BJ (cell line): ENCODE measurements at regions not wholly inside any gene's neighbourhood (a gene's known extent, or its start where the extent isn't known, plus 50 kb on each side); places are given as distances from the start of the nearest gene placed in this dataset.

Experiments
- CTCF ChIA-PET: fragments of 350-600 bp; formaldehyde crosslinking; extraction: SDS; loops from one replicate; lab custom pipeline; 2021; ENCODE audit warnings: antibody characterized with exemption, inconsistent platforms; lab: Yijun Ruan, JAX
- POLR2A ChIA-PET: fragments of 300-600 bp; sonication (Branson Sonifier 250); formaldehyde crosslinking; extraction: SDS; loops from one replicate; lab custom pipeline; 2021; ENCODE audit warnings: antibody characterized with exemption; lab: Charles Lee
- DNase-seq: peaks from one replicate; pipeline ENCODE4 v3.0.0-alpha.2; 2011; ENCODE audit warnings: low read depth
- H3K27me3 ChIP-seq: 2 replicates; pipeline ENCODE4 v1.6.0; 2011; ENCODE audit warnings: low read length; ENCODE audit not compliant: control insufficient read depth, insufficient read depth
- H3K36me3 ChIP-seq: 2 replicates; pipeline ENCODE4 v1.5.1; 2011; ENCODE audit warnings: low read length; ENCODE audit not compliant: control insufficient read depth, insufficient read depth
- H3K4me3 ChIP-seq: 2 replicates; pipeline ENCODE4 v1.5.1; 2011; ENCODE audit warnings: low read depth, mild to moderate bottlenecking, control low read depth, low read length
- CTCF ChIP-seq: IDR thresholded peaks from 2 replicates; pipeline ENCODE4 v1.5.1; 2011; ENCODE audit warnings: low read depth, mild to moderate bottlenecking, control low read depth, inconsistent platforms, low read length, moderate library complexity; ENCODE audit not compliant: insufficient read depth

GRCh38 chr10:33092596-33092995 lies 134.6 kb upstream of the ITGB1 start:
- H3K27me3 ChIP-seq: no peaks in the 10 kb centered on the region
- CTCF ChIA-PET: interaction anchor here (0.5 to 0.8 kb wide), 3 partner anchors 83 to 822 kb away, joined by 3 to 5 read pairs (median 4); no protein-coding TSS in a partner anchor
- H3K36me3 ChIP-seq: no peaks in the 10 kb centered on the region
- no peak overlapping the region for H3K4me3 ChIP-seq
- POLR2A ChIA-PET: interaction anchor here (0.6 kb wide), 1 partner anchor 88 kb away, joined by 3 read pairs; no protein-coding TSS in a partner anchor
- DNase-seq: no peak
- TF ChIP-seq CTCF: no peak

DNA sequence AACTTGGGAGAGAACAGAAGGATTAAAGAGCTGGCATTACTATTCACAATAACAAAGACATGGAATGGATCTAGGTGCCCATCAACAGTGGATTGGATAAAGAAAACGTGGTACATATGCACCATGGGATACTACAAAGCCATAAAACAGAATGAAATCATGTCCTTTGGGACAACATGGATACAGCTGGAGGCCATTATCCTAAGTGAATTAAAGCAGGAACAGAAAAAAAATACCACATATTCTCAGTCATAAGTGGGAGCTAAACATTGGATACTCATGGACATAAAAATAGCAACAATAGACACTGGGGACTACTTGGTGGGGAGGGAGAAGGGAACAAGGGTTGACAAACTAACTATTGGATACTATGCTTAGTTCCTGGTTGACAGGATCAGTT lies 133.2 kb upstream of the ITGB1 start:
- no peak for TF ChIP-seq CTCF
- ChIA-PET POLR2A (no interaction called here), CTCF (no interaction called here)
- no peaks in the 10 kb centered on the region for H3K36me3 ChIP-seq
- no peak overlapping the region for H3K4me3 ChIP-seq
- H3K27me3 ChIP-seq: no peaks in the 10 kb centered on the region
- DNase-seq: no peak

DNA sequence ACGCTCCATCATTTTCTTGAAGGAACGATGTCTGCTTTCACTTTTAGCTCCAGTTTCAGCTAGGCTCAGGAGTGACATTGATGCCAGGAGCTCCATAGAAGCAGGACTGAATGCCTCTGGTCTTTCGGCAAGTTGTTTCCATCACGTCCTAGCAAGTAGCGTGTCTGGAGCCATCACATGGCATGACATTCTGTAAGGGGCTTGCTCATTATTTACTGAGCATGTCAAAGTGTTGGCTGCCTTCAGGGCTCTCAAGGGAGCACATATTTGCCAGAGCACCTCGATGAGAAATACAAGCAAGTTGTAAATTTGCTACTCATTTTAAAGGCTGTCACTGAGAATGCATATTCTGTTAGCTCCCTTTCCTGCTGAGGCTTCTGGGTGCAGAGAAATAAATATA lies 131.0 kb upstream of the ITGB1 start:
- POLR2A ChIA-PET: no interaction called here
- TF ChIP-seq CTCF: no peak
- no peak for DNase-seq
- Histone ChIP-seq H3K36me3 (no peaks in the 10 kb centered on the region), H3K4me3 (no peak overlapping the region), H3K27me3 (peaks cover 2% of the 10 kb centered on the region; the same call in 1 of the 2 replicates)
- CTCF ChIA-PET: no interaction called here

GRCh38 chr10:33087922-33088321 lies 129.9 kb upstream of the ITGB1 start:
- no peaks in the 10 kb centered on the region for H3K36me3 ChIP-seq
- H3K4me3 ChIP-seq: no peak overlapping the region
- peaks cover 2% of the 10 kb centered on the region; the same call in 1 of the 2 replicates for H3K27me3 ChIP-seq
- ChIA-PET POLR2A (no interaction called here), CTCF (no interaction called here)
- DNase-seq: no peak
- TF ChIP-seq CTCF: no peak

DNA sequence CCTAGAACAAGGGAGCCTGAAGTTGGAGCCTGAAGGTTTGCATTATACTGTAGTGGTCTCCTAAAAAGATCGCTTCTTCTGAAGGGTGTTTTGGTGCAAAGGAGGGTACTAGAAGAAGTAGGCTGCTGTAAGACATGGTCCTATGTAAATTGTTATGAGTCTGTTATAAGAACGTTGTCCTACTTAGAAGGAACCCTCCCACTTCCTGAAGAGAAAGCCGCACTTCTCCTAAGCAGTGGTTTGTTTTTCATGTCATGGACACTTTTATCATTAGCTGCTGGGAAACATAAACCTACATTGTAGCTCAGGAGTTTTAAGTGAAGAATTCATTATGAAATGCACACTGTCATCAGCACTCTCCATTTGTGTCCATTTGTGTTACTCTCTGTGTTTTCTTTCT lies 129.1 kb upstream of the ITGB1 start:
- Histone ChIP-seq H3K4me3 (no peak overlapping the region), H3K27me3 (peaks cover 2% of the 10 kb centered on the region; the same call in 1 of the 2 replicates), H3K36me3 (no peaks in the 10 kb centered on the region)
- TF ChIP-seq CTCF: no peak
- POLR2A ChIA-PET: no interaction called here
- no peak for DNase-seq
- CTCF ChIA-PET: no interaction called here
